SIG-M5 treated with dmso at 0.1 percent for 504 hours (cell line): ENCODE measurements at regions not wholly inside any gene's neighbourhood (a gene's known extent, or its start where the extent isn't known, plus 50 kb on each side); places are given as distances from the start of the nearest gene placed in this dataset.

Experiments
- DNase-seq: peaks from one replicate; lab custom pipeline; 2025; ENCODE audit not compliant: unreplicated experiment; lab: John Stamatoyannopoulos, UW

DNA sequence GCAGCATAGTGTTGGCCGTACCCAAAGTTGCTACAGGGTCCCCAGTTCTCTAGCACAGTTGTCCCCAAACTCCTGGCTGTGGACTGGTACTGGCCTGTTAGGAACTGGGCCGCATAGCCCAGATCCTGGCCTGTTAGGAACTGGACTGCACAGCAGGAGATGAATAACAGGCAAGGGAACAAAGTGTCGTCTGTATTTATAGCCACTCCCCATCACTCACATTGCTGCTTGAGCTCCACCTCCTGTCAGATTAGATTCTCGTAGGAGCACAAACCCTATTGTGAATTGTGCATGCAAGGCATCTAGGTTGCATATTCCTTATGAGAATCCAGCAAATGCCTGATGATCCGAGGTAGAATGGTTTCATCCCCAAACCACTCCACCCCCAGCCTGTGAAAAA lies 604.0 kb upstream of the LMCD1 start:
- DNase-seq, result no peak

DNA sequence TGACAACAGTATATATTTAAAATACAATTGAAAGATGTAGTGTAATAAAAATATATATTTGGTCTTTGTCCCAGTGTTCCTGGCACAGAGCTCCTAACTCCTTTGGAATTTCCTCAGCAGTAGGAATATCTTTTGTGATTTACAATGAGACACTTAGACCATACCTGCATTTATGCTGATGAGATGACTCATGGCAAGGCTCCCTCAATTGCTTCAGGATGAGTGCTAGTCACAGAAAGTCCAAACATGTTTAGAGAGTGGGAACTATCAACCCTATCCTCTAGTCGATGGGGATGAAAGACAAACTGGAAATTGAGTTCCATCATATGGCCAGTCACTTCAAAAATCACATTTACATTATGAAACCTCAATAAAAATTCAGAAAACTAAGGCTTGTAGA lies 588.3 kb upstream of the LMCD1 start:
- no peak for DNase-seq

DNA sequence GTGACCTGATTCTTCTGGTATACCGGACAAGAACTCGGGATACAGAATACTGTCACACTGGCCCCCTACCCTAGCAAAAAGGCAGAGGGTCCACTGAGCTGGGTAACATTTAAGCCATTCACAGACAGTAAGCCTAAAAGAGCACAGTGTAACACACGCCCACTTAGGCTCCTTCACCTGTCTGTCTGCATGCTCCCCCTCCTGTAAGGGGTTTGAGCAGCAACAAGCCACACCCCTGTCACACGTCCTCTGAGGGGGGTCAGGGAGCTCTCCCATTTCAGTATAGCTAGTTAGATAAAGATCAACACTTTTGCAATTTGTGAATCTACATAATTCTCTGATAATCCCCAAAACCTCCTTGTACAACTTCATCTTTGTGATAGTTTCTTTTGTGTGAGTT lies 586.3 kb upstream of the LMCD1 start:
- no peak for DNase-seq

DNA sequence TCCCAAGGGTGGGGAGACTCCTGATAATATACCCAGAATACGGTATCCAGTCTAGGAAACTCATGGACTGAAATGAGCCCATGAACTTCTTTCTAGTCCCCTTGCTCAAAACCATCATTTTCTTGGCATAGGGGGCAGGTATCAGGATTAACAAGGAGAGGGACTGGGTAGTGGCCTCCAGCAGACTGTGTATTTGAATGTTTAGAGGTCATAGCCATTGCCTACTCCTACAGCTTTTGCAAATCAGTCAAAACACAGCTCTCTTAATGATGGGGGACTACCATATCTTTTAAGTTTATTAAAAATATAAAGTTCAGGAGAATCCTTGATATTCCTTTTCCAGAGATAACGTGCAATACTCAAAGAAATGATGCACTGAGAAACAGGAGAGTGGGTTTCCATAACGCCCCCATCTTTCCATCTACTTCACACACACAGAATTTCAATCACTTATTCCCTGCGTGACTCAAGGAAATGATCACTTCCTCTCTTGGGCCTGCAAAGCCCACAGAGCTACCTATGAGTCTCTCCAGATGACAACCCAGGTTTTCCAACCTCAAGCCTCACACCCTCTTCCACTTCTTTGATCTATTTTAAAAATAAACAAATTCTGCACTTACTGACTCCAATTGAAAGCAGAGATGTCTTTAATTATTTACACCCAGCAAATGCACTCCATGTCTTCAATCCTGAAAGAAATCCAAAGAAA lies 584.0 kb upstream of the LMCD1 start:
- no peak for DNase-seq

DNA sequence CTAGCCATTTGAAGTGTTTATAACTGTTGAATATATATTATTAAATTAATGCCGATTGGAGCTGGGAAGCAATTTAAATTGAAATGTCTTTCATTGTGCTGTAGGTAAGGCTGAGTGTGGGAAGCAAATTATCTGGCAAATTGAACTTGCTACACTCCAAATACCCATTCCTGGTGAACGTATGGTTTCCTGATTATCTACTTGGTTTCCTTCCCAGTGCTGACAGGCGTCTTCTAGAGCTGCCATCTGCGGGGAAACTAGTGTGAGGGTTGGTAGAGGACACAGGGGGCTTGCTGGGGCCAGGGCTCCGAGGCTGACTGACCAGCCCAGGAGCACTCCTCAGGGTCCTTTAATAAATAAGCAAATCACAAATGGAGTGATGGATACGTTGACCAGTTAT lies 581.4 kb upstream of the LMCD1 start:
- no peak for DNase-seq

DNA sequence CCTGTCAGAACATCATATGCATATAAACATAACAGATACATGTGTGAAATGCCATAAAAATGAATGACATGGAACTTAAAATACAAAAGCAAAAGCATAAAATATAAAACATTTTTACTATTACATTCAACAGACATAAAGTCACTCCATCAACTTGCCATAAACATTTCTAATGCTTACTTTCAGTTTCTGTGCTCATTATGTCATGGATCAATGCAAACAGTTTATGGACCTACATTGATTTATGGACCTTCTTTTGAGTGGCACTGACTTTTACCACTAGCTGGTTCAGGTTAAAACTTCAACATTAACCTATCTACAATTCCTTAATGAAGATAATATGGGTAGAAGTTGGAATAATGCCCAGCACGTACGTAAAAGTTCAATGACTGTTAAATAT lies 577.4 kb upstream of the LMCD1 start:
- DNase-seq, result no peak

DNA sequence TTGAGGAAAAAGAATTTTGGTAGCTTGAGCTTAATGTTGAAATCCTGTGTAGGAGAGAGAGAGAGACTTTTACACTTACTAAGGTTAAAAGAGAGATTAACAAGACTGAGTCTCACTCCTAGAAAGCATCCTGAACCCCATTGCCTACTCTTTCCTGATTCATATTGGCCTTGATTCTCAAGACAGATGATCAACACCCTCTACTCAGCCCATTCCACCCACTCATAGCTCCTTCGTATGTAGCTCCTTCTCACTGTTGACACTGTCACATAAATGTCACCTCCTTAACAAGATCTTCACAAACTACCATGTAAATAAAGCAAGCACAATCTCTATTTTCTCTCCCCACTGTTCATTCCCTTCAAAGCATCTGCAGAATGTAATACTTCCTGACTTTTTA lies 574.6 kb upstream of the LMCD1 start:
- DNase-seq, result no peak

DNA sequence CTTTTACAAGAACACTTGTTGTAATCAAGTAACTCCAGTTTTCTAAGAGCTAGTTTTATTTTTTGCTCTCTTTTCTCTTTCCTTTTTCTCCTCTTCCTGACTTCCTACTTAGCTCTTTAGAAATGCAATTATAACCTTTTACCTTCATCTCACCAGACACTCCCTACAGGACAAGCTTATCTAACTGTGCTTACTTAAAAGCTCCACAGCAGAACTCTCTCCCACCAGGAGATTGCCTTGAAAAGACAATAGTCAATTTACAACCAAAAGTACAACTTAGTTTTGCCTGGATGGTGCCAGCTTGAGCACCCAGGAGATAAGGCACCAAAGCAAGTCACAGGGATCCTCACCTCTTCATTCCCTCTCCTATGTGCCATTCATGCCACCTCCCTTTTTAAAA lies 573.8 kb upstream of the LMCD1 start:
- no peak for DNase-seq

DNA sequence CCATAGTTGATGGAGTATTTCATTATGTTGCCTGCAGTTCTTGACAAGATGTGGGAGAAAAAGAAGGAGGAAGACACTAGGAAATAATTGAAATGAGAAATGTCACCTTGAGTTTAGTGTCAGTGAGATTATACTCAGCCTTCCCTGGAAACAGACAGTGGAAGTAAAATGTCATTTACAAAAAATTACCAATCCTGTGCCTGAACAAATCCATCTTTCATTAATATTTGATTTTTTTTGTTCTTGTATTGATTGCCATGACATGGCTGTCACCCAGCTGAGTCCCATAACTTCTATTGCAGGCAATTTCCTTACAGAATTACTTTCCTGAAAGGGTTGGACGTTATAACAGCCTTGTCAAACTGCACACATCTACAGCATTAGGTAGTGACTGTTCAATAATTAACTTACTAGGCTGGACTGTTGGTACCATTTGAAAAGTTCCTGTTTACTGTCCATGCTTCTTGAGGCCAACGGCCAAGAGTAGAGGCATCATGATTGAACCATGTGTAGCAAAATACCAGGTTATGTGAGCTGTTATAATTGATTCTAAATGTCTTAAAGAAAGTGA lies 572.2 kb upstream of the LMCD1 start:
- DNase-seq, result no peak

DNA sequence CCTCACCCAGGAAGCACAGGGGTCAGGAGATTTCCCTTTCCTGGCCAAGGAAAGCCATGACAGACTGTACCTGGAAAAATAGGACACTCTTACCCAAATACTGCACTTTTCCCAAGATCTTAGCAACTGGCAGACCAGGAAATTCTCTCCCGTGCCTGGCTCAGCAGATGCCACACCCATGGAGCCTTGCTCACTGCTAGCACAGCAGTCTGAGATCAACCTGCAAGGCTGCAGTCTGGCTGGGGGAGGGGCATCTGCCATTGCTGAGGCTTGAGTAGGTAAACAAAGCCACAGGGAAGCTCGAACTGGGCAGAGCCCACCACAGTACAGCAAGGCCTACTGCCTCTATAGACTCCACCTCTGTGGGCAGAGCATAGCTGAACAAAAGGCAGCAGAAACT lies 567.3 kb upstream of the LMCD1 start:
- no peak for DNase-seq

DNA sequence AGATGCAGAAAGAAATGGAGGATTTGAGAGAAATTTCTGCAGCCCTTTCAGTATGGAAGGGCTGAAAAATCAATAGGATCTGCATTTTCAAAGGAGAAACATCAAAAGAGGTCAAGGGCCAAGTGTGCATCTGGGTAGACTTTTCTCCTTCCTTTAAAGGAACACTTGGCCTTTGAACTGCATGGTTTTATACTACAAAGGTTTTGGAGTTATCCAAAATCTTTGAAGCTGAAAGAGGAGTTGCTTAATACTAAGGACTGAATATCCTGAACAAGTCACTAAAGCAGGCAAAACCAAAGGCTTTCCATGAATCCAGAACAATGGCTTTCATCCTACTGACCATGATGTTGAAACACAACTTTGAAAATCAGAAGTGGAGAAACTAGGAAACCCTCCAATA lies 553.7 kb upstream of the LMCD1 start:
- DNase-seq, result no peak

DNA sequence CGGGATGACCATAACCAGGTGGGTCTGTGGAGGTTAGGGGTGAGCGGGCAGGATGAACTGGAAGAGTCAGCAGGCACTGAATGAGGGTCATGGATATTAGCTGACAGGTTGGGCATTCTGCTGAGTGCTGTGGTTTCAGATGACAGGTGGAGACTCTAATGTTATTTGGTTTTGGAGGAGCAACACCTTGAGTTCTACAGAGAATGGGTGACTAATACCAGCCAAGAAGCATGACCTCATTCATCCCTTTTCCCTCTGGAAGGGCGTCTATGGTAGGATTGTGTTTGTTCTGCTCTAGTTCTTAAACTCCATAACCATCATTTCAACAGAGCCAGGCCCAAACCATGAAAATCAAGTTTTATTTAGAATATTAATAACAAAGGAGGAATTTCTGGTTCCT lies 550.7 kb upstream of the LMCD1 start:
- DNase-seq, result no peak

DNA sequence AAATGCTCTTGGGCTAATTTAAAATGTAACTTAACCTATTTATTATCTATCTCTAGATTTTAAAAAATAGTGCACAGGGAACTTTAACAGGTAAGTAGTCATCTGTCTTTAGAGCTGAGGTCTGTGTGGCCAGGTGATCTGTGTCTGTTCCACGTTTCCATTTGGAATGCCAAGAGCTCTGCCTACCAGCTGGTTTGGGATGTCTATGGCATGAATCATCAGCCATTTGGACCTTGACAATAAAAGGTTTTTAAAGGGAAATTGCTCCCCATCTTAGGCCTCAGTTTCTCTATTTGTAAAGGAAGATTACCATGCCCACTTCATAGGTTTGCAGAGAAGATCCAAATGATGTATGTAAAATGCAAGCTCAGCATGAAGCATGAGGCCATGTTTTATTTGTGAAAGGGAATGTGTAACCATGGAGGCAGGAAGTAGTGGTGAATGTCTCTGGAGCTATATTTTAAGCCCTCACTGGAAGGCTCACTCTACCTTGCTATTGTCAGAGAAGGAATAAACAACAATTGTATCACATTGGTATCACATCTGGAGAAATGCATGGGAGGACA lies 548.1 kb upstream of the LMCD1 start:
- no peak for DNase-seq

DNA sequence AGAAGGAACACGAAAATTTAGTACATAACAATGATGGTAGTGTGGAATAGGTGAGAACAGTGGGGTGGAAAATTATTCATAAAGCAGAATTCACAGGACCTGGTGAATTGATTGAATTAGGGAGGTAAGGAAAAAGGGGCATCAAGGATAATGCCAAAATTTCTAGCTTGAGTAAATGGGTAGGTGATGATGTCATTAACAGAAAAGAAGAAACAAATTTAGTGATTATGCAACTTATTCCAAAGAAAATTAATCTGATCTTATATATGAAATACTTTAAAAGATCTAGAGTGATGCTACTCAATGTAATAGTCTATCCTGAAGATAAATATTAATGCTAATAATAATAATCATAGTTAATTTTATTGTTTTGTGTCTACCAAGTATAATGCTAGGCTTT lies 544.6 kb upstream of the LMCD1 start:
- DNase-seq, result no peak

DNA sequence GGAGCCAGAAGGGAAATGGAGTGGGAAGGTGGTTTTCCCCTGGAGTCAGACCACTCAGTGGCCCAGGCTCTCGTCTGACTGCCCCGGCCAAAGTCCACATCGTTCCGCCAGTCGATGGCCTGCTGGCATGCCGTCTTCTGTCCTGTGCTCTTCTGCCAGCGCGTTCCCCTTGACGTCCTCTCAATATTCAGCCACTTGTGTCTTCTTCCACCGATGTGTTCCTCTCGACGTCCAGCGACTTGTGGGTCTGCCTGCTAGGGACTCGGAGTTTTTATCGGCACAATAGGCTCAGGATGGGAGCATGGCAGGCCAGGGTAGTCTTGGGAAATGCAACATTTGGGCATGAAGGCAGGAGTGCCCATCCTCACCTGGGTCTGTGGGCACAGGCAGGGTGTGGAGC lies 542.5 kb upstream of the LMCD1 start:
- no peak for DNase-seq

DNA sequence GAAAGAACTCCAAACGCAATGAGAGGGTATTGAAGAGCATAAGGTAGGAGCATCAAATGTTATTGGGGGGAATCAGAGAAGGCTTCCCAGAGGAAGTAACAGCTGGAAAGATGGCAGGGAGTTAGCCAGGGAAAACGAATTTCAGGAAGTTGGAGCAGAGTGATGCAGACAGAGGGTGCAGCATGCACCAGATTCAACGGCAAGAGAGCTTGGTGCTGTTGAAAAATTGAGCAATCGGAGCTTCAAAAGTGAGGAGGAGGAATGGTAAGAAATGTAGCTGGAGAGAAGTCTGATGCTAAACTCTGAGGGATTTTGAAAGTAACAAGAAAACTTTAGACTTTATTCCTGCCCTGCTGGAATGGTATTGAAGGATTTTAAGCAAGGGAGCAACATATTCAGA lies 541.0 kb upstream of the LMCD1 start:
- no peak for DNase-seq

DNA sequence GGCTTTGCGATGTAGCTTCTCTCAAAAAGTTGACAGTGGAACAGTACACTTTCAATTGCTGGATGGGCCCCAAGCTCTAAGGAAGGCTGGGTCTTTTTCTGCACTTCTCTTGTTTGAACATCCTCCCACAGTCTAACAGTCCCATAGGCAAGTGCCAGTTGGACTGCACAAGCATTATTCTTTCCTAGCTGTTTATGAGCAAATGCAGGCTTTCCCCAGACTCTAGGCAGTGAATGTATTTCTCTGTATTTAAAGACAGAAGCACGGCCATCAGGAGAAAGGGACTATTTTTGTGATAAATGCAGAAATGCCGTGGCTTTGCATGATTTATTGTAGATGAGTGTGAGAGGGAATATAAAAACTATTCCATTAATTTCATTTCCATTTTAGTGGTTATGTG lies 539.3 kb upstream of the LMCD1 start:
- no peak for DNase-seq

DNA sequence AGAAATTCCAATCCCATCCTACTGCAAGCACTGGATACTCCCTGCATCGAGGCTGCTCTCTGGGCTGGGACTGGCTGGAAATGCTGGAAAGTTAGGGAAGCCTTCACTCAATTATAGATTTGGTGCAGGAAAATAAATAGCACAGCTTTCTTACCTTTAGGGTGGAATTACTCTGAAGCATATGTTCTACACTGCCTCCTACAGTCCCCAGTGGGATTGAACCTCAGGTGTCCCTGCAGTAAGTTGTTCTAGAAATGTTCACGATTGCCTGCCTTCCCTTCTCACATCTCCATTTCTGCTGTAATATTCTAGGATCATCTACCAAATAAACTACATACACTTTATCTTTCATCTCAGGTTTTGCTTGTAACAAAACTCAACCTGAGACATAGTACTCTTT lies 536.7 kb upstream of the LMCD1 start:
- DNase-seq, result no peak

DNA sequence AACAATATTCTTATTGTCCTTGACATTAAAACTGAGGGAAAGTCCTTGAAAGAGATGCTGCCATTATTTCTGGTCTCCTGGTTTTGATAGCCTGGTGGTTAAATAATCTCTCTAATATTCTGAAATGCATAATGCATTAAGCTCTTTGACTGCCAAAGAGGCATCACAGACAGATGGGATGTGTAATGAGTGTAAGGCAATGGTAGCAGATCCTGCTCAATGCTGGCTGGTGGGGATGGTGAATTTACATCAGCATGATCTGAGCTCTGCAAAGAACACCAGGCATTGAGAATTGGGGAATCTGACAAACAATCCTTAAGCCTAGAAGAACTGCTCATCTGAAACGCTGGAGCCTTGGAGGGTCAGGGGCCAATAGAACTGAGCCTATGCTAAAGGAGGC lies 528.6 kb upstream of the LMCD1 start:
- no peak for DNase-seq

DNA sequence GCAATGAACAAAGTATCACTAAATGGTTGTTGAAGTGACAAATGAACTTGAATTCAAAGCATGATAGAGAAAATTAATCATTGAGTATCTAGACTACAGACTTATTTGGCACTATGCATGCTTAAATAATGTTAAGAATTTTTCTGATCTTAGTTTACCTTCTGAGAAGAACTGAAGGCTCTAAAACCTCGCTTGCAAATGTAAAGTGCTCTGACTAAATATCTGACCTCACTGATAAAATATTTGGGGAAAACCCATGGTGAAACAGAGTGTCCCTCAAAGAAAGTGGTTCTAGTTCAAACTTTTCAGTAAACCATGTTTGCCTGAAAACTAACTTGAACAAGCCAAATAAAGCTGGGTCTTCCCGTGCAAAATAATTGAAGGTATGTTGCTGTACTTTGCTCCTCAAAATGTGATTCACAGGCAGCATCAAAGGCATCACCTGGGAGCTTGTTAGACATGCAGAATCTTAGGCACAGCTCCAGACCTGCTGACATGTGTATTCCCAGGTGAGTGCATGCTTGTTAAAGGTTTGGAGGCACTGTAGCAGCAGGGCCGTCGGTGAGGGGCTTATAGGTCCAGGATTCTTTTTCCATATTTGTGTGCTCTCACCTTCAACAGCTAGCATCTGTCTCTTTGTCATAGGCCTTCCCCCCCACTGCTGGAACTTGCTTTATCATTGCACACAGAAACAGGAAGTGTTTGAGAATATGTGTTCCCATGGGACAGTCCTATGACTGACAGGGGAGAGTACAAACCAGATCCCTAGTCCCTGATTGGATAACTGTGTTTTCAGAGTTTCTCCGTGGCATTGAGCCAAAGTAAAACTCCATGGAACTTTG lies 524.2 kb upstream of the LMCD1 start:
- DNase-seq, result no peak

DNA sequence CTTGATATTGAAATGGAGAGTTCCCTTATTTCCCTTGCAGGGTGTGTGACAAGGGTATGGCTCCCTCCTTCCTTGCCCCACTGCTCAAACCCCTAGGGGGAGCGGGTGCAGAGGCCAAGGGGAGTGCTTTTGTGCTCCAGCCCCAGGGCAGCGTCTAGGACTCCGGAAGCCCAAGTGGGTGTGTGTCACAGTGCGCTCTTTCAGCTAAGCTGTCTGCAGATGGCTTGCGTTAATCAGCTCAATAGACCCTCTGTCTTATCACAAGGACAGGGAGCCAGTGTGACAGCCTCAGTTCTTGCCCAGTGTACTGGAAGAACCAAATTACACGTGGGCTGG lies 523.6 kb upstream of the LMCD1 start:
- DNase-seq, result no peak

DNA sequence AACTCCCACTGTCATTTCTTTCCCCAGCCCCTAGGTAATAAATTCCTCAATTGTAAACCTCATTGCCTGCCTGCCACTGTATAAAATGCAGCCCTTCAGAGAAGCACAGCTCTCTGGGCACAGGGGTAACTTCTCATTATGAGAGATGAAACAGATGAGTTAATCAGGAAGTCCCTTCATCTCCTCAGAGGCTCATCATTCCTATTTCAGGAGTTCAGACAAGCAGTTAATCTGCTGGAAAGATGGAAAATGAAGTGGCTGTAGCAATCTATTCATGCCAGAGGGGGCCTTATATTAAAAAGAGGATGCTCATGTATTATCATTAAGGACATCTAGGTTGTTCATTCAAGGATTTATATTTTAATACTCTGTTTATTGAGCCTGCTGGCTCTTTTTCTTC lies 519.5 kb upstream of the LMCD1 start:
- DNase-seq, result no peak
